Activated T-cell treated with anti-CD3 and anti-CD28 coated beads for 48 hours (primary cell): ENCODE measurements at regions not wholly inside any gene's neighbourhood (a gene's known extent, or its start where the extent isn't known, plus 50 kb on each side); places are given as distances from the start of the nearest gene placed in this dataset.

Experiments
- DNase-seq: peaks from one replicate; pipeline ENCODE4 v3.0.0-alpha.2; 2020; ENCODE audit warnings: low read depth

DNA sequence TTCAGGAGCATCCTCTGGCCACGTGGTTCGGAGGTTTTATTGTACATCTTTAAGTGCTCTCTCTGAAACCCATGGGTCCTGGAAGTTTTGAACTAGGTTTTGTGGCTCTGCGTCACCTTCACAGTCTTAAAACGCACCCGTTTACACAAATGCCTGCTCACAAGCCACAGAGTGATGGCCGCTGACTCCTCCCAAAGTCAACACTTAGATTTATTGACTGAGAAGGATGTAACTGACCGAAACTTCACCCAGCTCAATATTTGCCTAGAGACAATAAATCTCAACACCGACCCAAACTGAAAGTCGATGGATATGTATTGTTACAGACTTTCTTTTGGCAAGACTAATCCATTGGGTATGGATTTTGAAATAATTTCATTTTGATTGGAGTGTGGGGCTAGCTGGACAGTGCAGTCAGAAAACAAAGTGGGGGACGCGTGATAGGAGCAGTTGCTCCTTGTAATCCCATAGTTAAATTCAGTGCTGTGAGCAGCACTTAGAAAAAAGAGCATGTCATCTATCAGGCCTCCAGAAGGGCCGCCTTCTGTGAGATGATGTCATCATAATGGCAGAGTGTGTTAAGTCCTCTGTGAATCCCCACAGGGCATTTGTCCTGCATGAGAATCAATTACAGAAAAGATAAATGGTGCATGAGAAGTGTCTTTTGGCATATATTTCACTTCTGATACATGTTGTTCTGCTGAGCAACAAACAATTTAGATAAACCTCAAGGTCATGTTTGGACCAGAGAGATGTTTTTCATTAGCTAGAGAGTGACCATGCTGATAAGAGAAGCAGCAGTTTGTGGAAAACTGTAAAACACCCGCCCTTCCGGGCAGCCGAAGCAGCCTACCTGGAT is 183.7 kb downstream of the INO80D start:
- no peak for DNase-seq

DNA sequence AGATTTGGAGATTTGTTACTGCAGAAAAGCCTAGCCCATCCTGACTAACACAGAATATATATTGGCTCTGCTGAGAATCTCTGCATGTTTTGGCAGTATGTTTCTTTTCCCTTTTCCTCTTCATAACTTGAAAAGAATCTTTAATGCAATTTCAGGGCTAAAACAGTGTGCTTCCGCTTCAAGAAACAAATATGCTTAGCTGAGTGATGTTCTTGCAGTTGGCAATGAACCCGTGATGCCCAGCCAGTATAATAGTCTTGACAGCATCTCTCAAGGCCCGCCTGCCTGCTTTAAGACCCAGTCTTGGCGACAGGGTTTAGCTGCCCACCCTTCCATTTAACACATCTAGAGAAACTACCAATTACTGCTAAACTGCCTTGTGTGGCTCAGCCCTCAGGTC is 184.5 kb downstream of the INO80D start:
- DNase-seq, result no peak

DNA sequence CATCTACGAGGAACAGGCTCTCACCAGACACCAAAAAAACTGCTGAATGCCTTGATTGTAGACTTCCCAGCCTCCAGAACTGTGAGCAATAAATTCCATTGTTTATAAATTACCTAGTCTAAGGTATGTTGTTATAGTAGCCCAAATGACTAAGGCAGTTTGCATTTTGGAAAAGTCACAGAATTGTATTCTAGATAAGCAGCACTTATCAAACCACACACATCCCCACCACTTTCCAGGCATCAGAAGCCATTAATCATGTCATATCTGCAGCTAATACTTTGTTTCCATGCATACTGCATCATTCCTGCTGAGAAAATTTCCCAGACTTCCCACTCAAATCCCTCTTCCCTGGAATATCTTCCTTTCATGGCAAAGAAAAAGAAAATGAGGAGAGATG is 187.2 kb downstream of the INO80D start:
- no peak for DNase-seq

DNA sequence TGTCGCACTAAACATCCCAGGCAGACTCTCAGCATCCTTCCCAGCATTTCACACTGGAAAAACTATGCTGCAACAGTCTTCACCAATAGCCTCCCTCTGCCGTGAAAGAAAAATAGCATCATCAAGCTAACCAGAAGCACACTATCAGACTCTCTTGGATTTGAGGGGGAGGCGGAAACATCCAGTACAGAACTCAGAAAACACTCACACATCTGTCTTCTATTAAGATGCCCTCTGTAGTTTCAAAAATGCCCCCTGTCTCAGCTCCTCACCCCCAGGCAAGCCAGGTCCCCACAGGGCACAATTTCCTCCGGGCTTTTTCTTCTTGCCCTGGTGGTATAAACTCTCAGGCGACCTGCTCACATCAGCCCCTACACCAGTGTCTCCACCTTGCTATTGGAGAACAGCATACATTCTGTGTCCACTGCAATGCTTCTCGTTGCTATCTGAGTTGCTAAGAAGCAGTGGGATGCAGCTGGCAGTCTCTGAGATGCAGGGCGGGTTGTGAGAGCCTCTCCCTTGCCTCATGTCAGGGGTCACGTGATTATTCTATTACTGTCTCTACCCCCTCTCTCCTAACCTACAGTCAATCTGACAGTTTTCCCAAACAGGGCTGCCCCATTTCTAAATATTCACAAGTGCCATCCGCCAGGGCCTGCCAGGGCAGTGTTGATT is 189.9 kb downstream of the INO80D start:
- DNase-seq, result no peak

DNA sequence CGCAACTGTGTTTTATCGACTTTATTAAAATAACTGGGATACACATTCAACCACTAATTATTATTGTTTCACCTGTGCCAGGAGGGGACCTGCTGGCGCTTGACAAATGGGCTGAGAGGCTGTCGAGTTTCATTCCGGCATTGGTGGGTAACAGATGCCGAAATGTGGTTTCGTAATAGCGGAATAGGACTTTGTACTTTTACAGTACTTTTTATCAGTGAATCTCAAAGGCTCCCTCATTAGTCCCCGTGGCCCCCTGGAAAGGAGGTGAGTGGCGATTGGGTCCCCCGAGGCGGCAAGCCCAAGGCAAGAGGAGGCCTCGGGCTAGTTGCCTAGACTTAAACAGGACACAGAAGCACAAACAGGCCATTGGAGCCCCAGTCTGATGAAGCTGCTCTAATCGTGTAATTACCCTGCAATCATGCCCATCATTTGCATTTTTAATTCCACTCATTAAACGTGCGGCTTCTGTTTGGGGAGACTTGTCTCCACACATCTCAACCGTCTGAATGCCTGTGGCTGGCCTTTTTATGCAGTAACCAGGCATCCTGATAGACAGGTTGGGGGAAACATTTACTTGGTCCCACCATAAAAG is 193.2 kb downstream of the INO80D start:
- DNase-seq, result no peak

DNA sequence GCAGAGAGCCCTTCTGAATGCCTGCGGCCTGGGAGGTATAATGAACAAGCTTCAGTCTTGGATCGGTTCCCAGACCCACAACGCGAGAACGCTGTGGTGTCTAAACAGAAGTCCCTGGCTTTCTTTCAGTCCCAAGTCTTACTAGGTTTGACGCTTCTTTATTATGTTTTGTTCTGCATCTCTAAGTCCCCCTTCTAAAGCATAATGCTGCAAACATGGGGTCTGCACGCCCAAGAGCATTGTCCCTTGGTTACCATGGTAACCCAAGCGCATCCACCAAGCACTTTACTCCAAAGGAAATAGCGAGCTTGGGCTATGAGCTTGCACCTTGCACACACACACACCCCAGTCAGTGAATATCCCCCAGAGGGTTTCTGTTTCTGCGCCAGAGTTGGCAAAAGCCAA is 193.7 kb downstream of the INO80D start:
- DNase-seq, result no peak

DNA sequence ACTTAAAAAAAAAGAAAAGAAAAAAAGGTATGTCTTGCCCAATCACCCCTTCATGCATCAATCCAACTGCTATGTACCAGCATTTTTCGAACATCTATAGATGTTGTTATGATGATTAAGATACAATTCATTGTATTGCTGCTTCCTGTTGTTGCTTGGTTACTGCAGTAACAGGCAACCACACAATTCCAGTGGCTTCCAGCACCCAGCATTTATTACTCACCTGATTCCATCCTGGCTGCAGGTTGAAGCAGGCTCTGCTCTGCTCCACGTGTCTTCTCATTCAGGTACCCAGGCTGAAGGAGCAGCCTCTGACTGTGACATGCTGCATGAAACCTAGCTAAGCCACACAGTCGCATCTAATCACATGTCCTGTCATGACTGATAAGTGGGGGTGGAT is 196.9 kb downstream of the INO80D start:
- no peak for DNase-seq

DNA sequence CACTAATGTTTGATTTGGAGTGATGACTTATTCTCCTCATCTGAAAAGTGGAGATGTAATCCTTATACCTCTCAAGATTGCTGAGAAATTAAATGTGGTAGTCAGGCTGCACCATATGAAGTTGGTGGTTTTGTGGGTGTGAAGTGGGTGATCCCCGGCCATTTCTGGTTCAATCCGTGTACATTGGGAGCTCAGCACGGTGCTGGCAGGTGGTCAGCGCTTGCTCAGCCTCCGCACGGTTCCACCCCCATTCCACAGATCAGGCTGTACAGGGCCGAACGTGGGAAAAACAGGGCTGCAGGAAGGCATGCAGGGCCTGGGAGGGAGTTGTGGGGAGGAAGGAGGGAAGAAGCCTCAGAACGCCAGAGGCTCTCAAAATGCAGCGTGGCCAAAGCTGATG is 198.3 kb downstream of the INO80D start:
- no peak for DNase-seq

DNA sequence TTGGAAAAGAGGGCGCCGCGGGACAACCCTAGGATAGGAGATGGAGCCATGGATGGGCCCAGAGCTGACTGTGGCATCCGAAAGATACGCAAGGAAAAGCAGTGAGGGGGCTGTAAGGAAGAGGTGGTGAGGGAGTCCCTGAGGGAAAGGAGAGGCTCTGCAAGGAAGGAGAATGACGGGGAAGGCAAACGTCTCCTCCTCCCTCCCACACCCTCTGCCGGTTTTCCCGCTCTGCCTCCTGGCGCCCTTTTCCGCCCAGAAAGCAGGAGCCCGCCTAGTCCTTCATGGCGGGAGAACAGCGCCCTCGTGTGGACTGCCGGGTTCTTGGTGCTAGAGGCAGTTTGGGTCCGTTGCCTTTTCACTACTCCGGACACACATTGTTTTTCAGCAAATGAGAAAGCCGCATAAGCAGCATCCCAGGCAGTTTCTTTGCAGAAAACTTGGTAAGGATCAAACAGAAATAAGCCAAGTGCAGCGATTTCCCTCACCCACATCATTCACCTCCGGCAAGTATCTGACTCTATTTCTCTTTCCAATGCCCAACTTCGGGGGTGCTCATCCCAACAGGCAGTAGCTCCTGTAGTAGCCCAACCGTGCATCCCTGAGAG is 200.4 kb downstream of the INO80D start:
- DNase-seq, result peak; percentile 63

DNA sequence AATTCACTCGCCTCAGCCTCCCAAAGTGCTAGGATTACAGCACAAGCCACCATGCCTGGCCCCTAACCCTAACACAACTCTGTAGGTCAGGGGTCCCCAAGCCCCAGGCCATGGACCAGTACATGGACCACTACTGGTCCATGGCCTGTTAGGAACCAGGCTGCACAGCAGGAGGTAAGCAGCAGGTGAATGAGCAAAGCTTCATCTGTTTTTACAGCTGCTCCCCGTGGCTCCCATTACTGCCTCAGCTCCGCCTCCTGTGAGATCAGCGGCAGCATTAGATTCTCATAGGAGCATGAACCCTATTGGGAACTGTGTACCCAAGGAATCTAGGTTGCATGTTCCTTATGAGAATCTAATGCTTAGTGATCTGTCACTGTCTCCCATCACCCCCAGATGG is 201.7 kb downstream of the NRP2 start:
- DNase-seq, result no peak

DNA sequence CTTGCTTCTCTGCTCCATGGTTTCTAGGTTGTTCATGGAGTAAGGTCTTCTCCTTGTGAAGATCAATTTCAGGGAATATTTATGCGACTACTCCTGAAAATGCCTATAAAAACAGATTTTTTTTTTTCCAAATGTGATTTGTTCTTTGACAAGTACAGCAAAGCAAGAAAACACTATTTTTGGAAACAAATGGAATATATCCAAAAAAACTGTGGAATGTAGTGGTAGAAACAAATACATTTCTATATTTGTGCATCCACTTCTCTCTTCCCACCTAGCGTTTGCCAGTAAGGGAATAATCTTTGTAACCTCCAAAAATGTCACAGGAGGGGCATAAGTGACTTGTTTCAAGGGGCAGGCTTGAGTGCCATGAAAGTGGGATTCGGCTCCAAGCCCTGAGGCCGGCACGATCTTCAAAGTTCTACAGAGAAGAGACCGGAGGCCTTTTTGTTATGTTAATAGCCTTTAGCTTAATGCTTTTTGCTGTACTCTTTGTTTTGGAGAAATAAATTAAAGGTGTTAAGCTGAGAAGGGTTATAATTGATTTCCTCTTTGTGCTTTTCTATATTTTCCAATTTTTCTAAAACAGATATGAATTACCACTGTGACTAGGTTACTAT is 200.6 kb downstream of the NRP2 start:
- no peak for DNase-seq

DNA sequence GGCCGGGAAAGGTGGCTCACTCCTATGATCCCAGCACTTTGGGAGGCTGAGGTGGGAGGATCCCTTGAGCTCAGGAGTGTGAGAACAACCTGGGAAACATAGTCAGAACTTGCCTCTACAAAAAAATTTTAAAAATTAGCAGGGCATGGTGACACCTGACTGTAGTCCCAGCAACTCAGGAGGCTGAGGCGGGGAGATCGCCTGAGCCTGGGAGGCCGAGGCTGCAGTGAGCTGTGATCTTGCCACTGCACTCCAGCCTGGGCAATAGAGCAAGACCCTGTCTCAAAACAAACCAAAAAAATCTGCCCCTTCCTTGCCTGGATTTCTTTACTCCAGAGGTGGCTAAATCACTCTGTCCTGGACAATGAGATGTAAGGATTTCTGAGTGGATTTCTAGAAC is 197.7 kb downstream of the NRP2 start:
- DNase-seq, result no peak

DNA sequence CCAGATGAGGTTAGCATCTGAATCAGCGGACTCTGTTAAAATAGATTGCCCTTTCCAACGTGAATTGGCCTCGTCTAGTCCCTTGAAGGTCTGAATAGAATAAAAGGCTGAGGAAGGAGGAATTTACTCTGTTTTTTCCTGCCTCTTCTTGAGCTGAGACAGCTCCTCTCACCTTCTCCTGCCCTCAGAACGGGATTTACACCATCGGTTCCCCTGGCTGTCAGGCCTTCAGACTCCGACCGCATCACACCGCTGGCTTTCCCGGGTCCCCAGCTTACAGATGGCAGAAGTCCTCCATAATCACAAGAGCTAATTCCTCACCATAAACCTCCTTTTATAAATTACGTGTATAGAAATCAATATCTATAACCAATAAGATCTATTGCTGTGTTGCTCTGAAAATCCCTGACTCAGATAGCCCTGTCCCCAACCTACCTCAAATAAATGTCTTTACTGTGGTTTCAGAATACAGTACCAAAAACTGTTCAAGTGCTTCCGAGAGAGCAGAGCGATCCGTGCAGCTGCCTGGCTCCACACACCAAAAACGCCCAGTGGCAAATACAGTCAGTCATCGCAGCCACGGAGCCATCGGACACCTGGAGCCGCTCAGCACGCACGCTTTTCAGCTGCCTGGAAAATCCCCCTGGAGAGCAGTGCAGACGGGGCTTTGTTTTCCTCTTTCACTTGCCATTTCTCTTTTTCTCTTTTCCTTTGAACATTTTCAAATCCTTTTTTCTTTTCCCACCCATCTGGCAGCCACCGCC is 196.9 kb downstream of the NRP2 start:
- no peak for DNase-seq

DNA sequence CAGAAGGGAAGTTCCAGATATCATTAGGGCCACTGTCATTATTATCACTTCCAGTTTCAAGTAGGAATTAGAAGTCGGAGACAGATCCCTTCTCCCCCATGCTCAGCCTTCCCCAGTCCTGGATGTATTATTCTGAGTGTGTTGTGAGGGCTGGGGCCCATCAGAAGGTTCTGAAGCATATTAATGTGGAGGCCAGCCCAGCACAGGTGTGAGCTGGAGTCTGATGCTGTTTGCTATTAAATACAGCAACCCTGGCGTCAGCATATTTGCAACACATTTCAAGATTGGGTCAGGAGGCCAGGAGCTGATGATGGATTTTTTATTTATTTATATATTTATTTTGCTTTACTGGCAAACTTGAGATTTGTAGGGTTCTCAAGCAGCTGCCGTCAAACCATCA is 195.2 kb downstream of the NRP2 start:
- no peak for DNase-seq

DNA sequence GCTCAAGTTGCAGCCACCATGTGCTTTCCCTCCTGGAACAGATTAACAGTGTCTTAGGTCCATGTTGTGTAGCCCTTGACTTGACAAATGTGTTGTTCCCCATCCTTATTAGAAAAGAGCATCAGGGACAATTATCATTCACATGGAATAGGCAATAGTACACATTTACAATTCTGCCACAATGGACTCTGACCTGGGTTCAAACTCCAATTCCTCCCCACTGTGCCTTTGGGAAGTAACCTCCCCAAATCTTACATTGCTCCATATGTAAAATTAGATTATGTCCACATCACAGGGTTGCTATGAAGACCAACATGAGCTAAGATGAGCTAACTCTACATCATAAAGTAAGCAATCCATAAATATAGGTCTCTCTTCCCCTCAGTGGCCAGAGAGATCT is 193.8 kb downstream of the NRP2 start:
- no peak for DNase-seq

DNA sequence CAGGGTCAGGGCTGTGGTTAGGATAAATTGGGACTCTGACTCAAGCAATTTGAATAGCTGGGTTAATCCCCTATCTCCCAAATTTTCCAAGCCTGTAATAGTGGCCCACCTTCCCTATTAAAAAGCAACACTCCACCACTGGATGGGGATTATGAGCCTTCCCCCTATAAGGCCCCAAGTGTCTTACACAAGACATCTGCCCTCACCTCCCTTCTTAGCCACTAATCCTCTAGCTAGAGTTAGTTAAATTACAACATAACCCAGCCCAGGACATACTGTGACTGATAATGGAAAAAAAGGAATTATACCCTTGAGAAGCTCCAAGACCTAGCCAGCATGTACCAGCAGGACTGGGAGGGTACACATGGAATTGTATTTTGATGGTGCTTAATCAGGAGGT is 190.4 kb downstream of the NRP2 start:
- DNase-seq, result no peak

DNA sequence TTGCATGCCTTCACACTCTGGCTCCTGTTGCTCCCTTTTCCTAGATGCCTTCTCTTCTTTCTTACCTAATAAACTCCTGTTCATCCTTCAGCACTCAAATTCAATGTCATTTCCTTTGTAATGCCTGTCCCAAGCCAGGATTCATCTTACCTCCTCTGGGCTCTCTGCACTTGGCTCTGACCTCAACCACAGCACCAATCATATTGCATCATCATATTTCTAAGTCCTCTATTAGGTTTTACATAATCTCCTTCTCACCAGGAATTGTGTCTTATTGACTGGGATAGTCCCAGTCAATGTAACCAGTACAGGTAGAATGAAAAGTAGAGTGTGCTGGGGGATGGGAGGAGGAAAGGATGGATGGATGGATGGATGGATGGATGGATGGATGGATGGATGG is 187.1 kb downstream of the NRP2 start:
- DNase-seq, result no peak

DNA sequence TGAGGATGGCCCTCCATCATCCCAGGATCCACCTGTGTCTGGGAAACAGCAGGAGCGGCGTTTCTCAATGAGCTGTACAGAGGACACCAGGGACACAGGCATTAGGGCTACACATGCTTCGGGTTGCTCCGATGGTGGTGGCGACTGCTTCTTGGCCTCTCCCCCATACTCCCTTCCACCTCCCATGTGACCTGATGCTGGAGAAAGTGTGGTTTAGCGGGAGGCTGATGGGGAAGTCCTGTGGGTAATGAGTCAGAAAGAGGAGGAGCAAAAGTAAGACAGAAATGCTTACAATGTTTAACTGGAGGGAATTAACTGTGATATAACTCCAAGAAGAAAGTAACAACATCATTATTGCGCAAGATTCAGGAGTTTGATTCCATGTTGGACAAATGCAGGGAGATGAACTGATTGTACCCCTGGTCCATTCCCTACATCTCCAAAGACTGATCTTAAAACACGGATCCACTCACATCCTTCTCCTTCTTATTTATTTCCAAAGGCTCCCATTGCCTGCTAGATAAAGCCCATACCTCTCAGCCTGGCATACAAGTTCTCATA is 186.6 kb downstream of the NRP2 start:
- peak; percentile 29 for DNase-seq

DNA sequence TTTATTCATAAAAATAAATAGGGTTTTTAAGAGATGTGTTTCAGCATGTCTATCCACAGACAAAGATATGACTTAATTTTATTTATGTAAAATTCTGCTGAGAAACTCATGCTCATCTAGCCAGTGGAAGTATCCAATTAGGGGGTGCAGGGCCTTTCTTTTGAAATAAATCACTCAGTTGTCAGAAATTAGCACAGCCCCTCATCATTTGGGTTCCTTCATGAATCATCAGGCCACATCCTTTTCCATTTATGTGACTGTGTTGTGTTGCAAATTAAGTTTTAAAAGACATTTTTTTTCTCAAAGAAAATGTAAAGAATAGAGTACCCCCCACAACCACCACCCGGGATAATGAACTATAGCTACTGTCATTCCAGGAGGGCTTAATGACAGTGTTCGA is 185.8 kb downstream of the NRP2 start:
- no peak for DNase-seq

DNA sequence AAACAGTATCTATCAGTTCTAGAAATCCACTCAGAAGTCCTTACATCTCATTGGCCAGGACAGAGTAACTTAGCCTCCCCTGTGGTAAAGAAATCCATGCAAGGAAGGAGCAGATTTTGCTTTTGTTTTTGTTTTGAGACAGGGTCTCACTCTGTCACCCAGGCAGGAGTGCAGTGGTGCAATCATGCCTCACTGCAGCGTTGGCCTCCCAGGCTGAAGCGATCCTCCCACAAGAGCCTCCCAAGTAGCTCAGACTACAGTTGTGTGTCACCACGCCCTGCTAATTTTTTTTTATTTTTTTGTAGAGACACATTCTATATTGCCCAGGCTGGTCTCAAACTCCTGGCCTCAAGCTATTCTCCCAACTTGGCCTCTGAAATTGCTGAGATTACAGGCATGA is 185.1 kb downstream of the NRP2 start:
- DNase-seq, result no peak

DNA sequence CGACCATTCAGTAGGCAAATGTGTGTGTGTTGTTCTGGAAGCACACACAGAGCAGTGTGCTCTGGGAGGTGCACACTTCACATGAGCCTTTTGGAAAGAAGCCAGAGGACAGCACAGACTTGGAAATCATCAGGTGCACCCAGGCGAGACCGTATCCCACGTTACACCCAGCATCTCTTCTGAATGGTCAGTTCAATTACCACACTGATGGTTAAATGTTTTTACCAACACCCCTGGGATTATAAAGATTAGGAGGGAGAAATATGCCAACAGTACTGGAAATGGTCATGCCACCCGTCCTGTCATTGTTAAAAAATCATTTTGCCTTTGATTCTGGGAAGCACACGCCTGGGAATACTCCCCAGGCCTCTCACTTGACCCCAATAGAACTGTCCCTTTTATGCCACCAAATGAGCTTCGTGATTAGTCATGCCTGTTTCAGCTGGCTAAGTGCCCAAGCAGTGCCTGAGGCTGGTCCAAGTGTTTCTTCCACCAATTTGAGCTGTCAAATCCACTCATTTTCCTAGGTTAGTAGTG is 183.7 kb downstream of the NRP2 start:
- DNase-seq, result no peak
